ENCODE measurements at regions not wholly inside any gene's neighbourhood (a gene's known extent, or its start where the extent isn't known, plus 50 kb on each side); places are given as distances from the start of the nearest gene placed in this dataset.

DNA sequence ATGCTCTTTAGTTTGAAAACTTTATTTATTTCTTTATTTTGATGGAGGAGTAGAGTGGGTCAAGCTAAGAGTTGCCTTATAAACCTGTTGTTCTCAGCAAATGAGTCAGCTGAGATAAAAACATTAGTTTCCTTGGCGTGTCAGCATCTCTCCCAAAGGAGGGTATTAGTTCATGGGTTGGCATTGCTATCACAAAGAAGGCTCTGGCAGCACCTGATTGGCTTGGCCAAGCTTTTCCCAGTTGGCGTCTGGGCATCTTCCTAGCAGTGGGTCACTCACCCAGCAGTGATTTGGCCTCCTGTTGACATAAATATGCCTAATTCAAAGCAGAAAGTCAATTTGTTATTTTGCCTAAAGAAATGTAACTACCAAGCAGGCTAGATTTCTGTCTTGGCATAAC is 200.7 kb upstream of the TNP1 start:
- TF ChIP-seq, protein P1, sequence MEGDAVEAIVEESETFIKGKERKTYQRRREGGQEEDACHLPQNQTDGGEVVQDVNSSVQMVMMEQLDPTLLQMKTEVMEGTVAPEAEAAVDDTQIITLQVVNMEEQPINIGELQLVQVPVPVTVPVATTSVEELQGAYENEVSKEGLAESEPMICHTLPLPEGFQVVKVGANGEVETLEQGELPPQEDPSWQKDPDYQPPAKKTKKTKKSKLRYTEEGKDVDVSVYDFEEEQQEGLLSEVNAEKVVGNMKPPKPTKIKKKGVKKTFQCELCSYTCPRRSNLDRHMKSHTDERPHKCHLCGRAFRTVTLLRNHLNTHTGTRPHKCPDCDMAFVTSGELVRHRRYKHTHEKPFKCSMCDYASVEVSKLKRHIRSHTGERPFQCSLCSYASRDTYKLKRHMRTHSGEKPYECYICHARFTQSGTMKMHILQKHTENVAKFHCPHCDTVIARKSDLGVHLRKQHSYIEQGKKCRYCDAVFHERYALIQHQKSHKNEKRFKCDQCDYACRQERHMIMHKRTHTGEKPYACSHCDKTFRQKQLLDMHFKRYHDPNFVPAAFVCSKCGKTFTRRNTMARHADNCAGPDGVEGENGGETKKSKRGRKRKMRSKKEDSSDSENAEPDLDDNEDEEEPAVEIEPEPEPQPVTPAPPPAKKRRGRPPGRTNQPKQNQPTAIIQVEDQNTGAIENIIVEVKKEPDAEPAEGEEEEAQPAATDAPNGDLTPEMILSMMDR (IDR thresholded peaks at IDR 0.05): no peak
- no peak for TF ChIP-seq POLR2A (IDR thresholded peaks at IDR 0.05)
- no peak for TF ChIP-seq POLR2AphosphoS5 (IDR thresholded peaks at IDR 0.05)
- Histone ChIP-seq H3K27me3 (replicated peaks; ENCODE audit: insufficient read depth) (no peaks in the 10 kb centered on the region), H3K36me3 (no peaks in the 10 kb centered on the region), H3K4me3 (no peak overlapping the region), H3K27ac (no peak overlapping the region), H3K4me1 (replicated peaks) (no peaks in the 10 kb centered on the region), H3K9me3 (no peaks in the 10 kb centered on the region)
- DNase-seq (ENCODE audit: low spot score): no peak
- WGBS: 90% methylated on average over 2 of the region's 2 CpGs
- intact Hi-C loops (cut with DNase I): no loop called here

DNA sequence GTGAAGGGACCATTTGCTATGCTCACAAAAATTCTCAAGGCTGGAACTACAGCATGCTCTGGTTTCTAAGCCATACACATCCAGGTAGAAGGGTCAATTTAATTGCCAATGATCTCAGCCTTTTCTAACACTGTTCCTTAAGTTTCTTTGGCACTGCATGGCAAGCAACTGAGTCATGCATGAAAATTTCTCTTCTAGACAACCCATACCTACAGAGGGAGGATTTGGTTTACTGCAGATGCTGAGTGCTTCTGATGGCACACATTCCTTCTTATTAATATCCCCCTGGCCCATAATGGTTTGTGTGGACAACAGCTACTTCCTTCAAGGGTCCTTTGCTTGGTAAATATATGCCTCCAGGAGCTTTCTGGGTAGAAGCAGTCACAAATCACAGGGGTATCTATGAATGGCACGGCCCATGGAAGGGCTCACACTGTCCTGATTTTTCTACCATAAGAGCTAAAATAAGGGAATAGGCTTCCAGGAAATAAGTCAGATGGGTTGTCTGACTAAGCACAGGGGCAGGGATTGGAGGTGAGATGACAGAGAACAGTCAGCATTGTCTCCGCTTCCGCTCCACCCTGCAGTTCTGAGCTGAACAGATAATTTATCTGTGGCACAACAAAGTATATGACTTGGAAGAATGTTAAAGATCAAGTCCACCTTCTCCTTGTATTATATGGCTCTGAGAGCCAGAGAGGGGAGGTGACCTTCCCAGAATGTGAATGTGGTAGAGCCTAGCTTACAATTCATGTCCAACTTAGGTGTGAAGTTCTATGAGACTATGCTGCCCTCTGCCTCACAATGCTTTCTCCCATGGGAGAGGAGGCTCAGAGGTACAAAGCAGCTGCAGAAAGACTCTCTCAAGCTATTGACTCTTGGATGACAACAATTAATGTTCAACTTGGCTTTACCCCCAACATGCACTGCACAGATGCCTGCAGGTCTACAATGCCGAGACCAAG is 199.2 kb upstream of the TNP1 start:
- no peak for TF ChIP-seq POLR2AphosphoS5 (IDR thresholded peaks at IDR 0.05)
- Histone ChIP-seq H3K4me1 (replicated peaks) (no peaks in the 10 kb centered on the region), H3K27ac (no peak overlapping the region), H3K27me3 (replicated peaks; ENCODE audit: insufficient read depth) (no peaks in the 10 kb centered on the region), H3K36me3 (no peaks in the 10 kb centered on the region), H3K4me3 (no peak overlapping the region), H3K9me3 (no peaks in the 10 kb centered on the region)
- WGBS: 94% methylated on average over 4 of the region's 4 CpGs
- DNase-seq (ENCODE audit: low spot score): no peak
- intact Hi-C loops (cut with DNase I): no loop called here

DNA sequence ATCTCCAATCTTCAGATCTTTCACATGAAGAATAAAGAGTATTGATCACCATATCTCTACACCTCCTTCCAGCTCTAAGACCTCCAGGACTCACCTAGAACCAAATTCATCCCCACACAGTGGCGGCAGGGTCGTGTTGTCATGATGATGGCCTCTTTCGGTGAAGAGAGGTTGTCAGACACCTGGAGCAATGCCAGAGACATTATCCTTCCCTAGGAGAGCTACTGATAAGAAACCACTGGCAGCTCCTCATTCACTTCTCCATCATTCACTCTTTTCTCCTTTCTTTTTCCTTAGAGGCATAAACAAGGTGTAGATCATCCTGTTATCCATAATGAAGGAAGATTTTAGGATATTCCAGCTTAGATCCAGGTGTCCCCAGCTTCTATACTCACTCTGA is 197.9 kb upstream of the TNP1 start:
- Histone ChIP-seq H3K4me1 (replicated peaks) (no peaks in the 10 kb centered on the region), H3K9me3 (no peaks in the 10 kb centered on the region), H3K4me3 (no peak overlapping the region), H3K36me3 (no peaks in the 10 kb centered on the region), H3K27me3 (replicated peaks; ENCODE audit: insufficient read depth) (no peaks in the 10 kb centered on the region), H3K27ac (no peak overlapping the region)
- no peak for DNase-seq (ENCODE audit: low spot score)
- intact Hi-C loops (cut with DNase I): no loop called here
- TF ChIP-seq, protein P1 (IDR thresholded peaks at IDR 0.05): no peak
- TF ChIP-seq POLR2AphosphoS5 (IDR thresholded peaks at IDR 0.05) (no peak), POLR2A (IDR thresholded peaks at IDR 0.05) (no peak)
- 94% methylated on average over 3 of the region's 3 CpGs for WGBS

DNA sequence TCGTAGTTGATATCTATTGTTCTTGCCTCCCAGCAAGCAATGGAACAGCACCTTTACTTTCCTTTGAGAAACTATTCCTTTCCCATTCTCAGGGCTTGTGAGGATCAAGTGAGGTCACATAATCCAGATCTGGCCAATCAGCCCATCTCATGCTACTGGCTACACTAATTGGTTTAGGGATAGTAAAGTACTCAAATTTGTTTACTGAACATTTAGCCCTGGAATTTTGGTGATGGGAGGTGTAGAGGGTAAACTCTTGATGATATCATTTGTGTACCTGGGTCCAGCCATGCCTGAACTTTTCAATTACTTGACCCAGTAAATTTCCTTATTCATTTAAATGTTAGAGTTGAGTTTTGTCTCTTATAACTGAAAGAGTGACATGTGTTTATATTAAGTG is 195.8 kb upstream of the TNP1 start:
- 95% methylated on average over 1 of the region's 1 CpG for WGBS
- Histone ChIP-seq H3K9me3 (no peaks in the 10 kb centered on the region), H3K27me3 (replicated peaks; ENCODE audit: insufficient read depth) (no peaks in the 10 kb centered on the region), H3K4me3 (no peak overlapping the region), H3K36me3 (no peaks in the 10 kb centered on the region), H3K4me1 (replicated peaks) (no peaks in the 10 kb centered on the region), H3K27ac (no peak overlapping the region)
- intact Hi-C loops (cut with DNase I): no loop called here
- DNase-seq (ENCODE audit: low spot score): no peak
- TF ChIP-seq, protein P1 (IDR thresholded peaks at IDR 0.05): no peak
- TF ChIP-seq POLR2AphosphoS5 (IDR thresholded peaks at IDR 0.05) (no peak), POLR2A (IDR thresholded peaks at IDR 0.05) (no peak)

DNA sequence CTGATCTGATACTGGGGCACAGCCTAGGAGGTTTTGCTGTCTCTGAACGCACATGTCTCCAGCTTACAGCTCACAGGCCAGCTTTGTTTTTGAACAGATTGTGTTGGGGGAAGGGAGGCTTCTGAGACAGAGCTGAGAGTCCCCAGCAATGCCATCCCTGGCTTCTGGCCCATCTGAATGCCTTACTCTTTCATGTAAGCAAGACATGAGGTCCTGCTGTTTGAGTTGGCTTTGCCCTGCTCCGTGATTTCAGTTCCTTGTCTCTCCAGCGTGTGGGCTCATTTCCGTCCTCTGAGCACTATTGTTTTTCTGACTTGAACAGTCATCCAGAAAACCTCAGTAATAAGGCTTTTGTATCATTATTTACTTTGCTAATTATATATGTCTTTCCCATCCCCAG is 194.9 kb upstream of the TNP1 start:
- H3K4me3 ChIP-seq: no peak overlapping the region
- H3K27ac ChIP-seq: no peak overlapping the region
- H3K9me3 ChIP-seq: no peaks in the 10 kb centered on the region
- intact Hi-C loops (cut with DNase I): no loop called here
- no peak for DNase-seq (ENCODE audit: low spot score)
- no peaks in the 10 kb centered on the region for H3K36me3 ChIP-seq
- TF ChIP-seq POLR2A (IDR thresholded peaks at IDR 0.05): no peak
- TF ChIP-seq, protein P1 (IDR thresholded peaks at IDR 0.05): no peak
- no peak for TF ChIP-seq POLR2AphosphoS5 (IDR thresholded peaks at IDR 0.05)
- no peaks in the 10 kb centered on the region for H3K4me1 ChIP-seq (replicated peaks)
- 51% methylated on average over 4 of the region's 4 CpGs for WGBS
- H3K27me3 ChIP-seq (replicated peaks; ENCODE audit: insufficient read depth): no peaks in the 10 kb centered on the region

All from prostate gland (tissue), 2 donors.